ENCODE measurements at regions not wholly inside any gene's neighbourhood (a gene's known extent, or its start where the extent isn't known, plus 50 kb on each side); places are given as distances from the start of the nearest gene placed in this dataset.

DNA sequence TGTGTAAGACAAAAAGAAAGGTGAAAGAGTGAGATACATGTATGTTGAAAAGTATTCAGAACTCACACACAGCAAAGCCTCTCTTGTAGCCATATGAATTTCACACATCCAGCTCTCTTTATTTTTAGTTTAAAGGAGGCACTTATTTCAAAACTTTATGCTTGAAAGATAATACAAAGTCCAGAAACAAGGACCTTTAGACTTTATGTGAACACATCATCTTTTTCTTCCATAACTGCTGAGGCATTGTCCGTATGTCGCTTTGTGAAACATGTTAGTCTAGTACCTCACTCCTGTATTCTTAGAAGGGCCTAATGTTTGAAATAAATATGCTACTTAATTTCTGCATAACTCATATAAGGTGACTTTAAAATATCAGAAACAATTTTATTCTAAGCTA, 763.4 kb downstream of the GBE1 start:
- WGBS, 2 donors, result 93 to 100% methylated on average over 2 of the region's 2 CpGs
- Histone ChIP-seq H3K27ac (no peak overlapping the region), H3K4me3 (no peak overlapping the region), H3K4me1 (no peaks in the 10 kb centered on the region), H3K27me3 (no peaks in the 10 kb centered on the region), H3K36me3 (ENCODE audit: low read depth, missing control alignments) (no peaks in the 10 kb centered on the region), H3K9me3 (no peaks in the 10 kb centered on the region)
- TF ChIP-seq, protein P1, sequence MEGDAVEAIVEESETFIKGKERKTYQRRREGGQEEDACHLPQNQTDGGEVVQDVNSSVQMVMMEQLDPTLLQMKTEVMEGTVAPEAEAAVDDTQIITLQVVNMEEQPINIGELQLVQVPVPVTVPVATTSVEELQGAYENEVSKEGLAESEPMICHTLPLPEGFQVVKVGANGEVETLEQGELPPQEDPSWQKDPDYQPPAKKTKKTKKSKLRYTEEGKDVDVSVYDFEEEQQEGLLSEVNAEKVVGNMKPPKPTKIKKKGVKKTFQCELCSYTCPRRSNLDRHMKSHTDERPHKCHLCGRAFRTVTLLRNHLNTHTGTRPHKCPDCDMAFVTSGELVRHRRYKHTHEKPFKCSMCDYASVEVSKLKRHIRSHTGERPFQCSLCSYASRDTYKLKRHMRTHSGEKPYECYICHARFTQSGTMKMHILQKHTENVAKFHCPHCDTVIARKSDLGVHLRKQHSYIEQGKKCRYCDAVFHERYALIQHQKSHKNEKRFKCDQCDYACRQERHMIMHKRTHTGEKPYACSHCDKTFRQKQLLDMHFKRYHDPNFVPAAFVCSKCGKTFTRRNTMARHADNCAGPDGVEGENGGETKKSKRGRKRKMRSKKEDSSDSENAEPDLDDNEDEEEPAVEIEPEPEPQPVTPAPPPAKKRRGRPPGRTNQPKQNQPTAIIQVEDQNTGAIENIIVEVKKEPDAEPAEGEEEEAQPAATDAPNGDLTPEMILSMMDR (IDR thresholded peaks at IDR 0.05), result no peak
- no peak for TF ChIP-seq POLR2A (IDR thresholded peaks at IDR 0.05)
- DNase-seq, result no peak
- intact Hi-C loops (cut with DNase I; ENCODE audit: low total_unique reads), result no loop called here

DNA sequence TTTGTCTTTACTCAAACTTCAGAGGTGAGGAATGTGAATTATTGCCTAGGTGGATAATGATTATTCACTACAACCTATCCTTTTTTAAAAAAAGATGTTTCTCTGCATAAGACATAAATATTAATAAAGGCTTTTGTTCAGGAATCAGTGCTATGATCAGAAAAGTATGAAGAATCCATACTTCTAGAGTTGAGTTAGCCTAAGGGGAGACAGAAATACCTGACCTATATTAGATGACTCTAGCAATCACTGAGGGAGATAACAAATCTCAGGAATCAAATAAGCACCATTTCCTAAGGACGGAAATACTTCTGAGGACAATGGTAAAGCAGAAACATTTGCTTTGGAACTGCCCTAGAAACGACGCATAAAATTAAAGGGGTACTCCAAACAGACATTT, 763.8 kb downstream of the GBE1 start:
- H3K4me1 ChIP-seq, result no peaks in the 10 kb centered on the region
- no peaks in the 10 kb centered on the region for H3K36me3 ChIP-seq (ENCODE audit: low read depth, missing control alignments)
- H3K27me3 ChIP-seq, result no peaks in the 10 kb centered on the region
- no peaks in the 10 kb centered on the region for H3K9me3 ChIP-seq
- H3K4me3 ChIP-seq, result no peak overlapping the region
- 78% methylated on average over 3 of the region's 3 CpGs for WGBS, 2 donors
- no peak for DNase-seq
- TF ChIP-seq, protein P1 (IDR thresholded peaks at IDR 0.05), result no peak
- TF ChIP-seq POLR2A (IDR thresholded peaks at IDR 0.05), result no peak
- no peak overlapping the region for H3K27ac ChIP-seq
- intact Hi-C loops (cut with DNase I; ENCODE audit: low total_unique reads), result no loop called here

GRCh38 chr3:80994767-80995166, 766.7 kb downstream of the GBE1 start:
- Histone ChIP-seq H3K9me3 (no peaks in the 10 kb centered on the region), H3K27ac (no peak overlapping the region), H3K27me3 (no peaks in the 10 kb centered on the region), H3K4me1 (no peaks in the 10 kb centered on the region), H3K4me3 (no peak overlapping the region), H3K36me3 (ENCODE audit: low read depth, missing control alignments) (no peaks in the 10 kb centered on the region)
- WGBS, 2 donors, result 83 to 91% methylated on average over 2 of the region's 2 CpGs
- no peak for TF ChIP-seq POLR2A (IDR thresholded peaks at IDR 0.05)
- TF ChIP-seq, protein P1 (IDR thresholded peaks at IDR 0.05), result no peak
- intact Hi-C loops (cut with DNase I; ENCODE audit: low total_unique reads), result no loop called here
- no peak for DNase-seq

DNA sequence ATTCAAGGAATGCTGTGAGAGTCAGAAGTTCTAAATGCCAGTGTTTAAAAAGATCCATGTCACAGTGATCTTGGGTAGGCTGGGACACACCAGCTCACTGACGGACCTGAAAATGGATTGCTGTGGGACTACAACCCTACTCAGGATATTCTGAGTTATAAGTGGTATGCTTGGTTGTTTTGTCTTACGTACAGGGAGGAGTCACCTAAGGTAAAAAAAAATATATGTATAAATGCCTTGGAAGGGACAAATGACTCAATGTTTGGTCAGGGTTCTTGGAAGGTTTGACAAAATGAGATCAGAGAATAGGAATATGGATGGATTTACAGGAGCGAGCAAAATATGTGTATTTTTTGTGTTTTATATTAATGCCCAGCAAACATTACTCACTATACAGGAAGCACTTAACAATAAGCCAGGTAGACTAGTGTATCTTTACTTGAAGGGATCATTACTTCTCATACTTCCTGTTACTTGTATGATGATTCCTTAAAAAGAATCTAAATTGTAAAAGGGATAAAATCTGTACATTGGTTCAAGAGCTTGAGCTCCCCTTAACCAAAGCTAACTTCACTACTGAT, 767.3 kb downstream of the GBE1 start:
- no peaks in the 10 kb centered on the region for H3K9me3 ChIP-seq
- no peak for TF ChIP-seq POLR2A (IDR thresholded peaks at IDR 0.05)
- TF ChIP-seq, protein P1 (IDR thresholded peaks at IDR 0.05), result no peak
- DNase-seq, result no peak
- intact Hi-C loops (cut with DNase I; ENCODE audit: low total_unique reads), result no loop called here
- H3K4me1 ChIP-seq, result no peaks in the 10 kb centered on the region
- no peaks in the 10 kb centered on the region for H3K36me3 ChIP-seq (ENCODE audit: low read depth, missing control alignments)
- WGBS, 2 donors, result 89 to 96% methylated on average over 3 of the region's 3 CpGs
- H3K4me3 ChIP-seq, result no peak overlapping the region
- H3K27me3 ChIP-seq, result no peaks in the 10 kb centered on the region
- no peak overlapping the region for H3K27ac ChIP-seq

DNA sequence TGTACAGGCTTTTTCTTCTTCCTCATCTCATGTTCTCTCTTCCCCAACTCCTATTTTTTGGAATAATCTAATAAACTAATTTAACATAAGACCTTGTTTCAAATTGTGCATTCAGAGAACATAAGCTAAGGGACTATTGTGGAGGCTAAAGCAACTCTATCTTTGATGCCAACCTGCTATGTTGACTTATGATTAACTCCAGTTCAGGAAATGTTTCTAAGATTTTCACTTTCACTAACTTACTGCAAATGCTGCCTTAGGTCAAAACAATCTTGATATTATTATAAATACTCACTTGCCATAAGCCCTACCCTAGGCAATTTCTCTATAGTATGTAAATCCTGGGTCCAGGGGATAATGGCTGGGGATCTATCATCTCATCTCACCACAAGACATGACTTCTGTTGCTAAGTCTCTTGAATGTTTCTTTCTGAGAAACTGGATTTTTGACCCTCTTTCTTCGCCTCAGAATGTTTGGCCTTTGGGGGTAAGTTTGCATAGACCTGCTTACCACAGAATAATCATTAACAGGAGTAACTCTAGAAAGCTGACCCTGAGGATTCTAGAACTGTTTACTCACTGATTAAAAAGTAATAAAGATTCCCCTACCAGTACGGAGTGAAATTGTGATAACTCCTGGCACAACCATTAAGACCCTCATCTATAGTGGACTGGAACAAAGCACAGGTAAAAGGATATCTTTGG, 768.1 kb downstream of the GBE1 start:
- H3K36me3 ChIP-seq (ENCODE audit: low read depth, missing control alignments), result no peaks in the 10 kb centered on the region
- H3K27ac ChIP-seq, result no peak overlapping the region
- no peak for TF ChIP-seq POLR2A (IDR thresholded peaks at IDR 0.05)
- TF ChIP-seq, protein P1 (IDR thresholded peaks at IDR 0.05), result no peak
- no peaks in the 10 kb centered on the region for H3K27me3 ChIP-seq
- H3K4me3 ChIP-seq, result no peak overlapping the region
- 61 to 78% methylated on average over 2 of the region's 2 CpGs for WGBS, 2 donors
- no peaks in the 10 kb centered on the region for H3K4me1 ChIP-seq
- no peaks in the 10 kb centered on the region for H3K9me3 ChIP-seq
- no peak for DNase-seq
- intact Hi-C loops (cut with DNase I; ENCODE audit: low total_unique reads), result no loop called here

Data from testis (tissue), 2 donors.